Fibroblast of skin of right quadriceps (primary cell): ENCODE measurements at regions not wholly inside any gene's neighbourhood (a gene's known extent, or its start where the extent isn't known, plus 50 kb on each side); places are given as distances from the start of the nearest gene placed in this dataset.

Experiments
- DNase-seq: peaks from one replicate; pipeline ENCODE4 v3.0.0-alpha.2; 2013

DNA sequence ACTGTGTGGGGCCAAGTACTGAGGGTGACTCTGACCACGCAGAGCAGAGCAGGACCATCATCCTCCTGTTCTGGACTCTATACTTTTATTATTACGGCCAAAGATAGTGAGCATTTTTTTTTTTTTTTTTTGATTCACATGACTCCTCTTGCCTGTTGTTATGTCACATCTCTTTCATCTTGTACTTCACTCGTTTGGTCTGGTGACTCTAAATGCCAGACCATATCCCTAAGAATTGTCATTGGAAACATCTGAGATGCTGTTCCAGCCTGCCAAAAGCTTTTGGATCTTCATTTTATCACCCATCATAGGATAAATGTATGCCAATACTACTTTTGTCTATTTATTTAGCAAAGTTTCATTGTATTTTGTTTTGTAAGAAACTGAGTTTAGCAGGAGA lies 168.2 kb upstream of the RAI14 start:
- no peak for DNase-seq

DNA sequence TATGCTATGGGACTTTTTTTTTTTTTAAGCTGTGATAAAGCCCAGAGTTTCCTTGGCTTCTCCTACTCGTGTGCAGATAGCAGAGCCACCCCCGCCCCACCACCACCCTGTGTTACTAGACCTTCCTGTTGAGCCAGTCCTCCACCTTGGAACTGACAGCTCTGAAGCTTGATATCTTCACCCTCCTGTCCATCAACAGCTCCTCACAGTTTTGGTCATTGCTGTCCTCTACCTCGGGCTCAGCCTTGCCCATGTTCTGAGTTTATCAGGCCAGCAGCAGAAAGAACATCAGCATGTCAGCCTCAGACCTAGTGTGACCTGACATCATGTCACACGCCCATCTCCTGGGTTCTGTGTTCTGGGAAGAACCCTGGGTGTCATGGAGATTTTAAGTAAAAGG lies 167.1 kb upstream of the RAI14 start:
- no peak for DNase-seq

DNA sequence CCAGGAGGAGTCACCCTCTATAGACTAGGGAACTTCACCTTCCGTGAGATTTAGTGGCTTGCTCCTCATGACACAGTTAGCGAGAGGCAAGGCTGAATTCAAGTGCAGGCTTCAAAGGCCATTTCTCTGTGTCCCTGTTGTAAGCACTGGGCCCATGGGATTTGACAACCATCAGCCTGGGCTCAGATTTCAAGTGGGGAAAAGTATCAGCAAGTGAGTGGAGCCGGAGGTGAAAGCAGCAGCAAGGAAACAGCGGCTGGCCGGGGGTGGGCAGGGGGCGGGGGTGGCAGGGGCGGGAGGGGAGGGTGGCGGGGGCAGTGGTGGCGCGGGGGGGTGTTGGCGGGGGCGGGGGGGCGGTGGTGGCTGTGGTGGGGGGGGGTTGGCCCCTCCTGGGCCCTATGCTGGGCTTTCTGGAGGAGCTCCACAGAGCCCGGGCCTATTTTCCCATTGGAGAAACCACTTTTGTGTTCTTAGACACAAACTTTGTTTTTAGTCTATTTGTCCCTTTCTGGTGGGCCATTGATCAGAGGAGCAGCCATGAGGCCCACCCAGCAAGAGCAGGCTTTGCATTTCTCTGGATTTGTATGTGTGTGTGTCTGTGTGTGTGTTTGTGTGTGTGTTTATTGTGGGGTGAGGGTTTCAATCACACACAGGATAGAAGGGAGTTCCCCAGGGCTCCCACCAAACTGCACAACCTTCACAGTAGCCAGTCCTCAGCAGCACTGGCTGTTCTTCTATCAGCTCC lies 165.4 kb upstream of the RAI14 start:
- DNase-seq: peak; percentile 46

- peak; percentile 64 for DNase-seq
Observed at GRCh38 chr5:34491251-34491620, 164.9 kb upstream of the RAI14 start.

DNA sequence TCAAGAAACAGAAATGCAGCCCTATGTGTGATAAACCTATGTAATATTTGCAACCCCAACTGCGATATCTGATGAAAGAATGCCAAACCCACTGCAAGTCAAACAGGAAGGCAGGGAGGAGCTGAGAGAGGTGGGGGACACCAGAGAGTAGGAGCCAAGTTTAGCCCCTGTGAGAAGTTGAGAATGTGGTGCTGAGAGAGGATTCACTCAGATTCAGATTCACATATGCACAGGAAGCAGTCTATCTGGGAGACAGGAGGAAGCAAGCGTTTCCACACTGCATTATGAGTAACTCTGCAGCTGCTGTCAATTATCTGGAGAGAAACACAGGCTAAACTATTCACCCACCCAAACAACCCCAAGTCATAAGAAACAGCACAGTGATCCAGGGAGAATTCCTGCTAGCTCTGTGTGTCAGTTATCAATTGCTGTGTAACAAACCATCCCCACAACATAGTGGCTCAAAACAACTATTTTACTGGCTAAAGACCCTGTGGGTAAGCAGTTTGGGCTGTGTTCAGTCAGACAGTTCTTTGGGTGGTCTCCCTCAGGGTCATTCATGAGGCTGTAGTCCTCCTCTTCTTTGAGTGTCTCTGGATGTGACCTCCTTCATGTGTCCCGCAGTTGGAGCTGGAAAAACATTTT lies 161.9 kb upstream of the RAI14 start:
- DNase-seq: peak; percentile 91

GRCh38 chr5:34495178-34495577 lies 160.9 kb upstream of the RAI14 start:
- DNase-seq: no peak

DNA sequence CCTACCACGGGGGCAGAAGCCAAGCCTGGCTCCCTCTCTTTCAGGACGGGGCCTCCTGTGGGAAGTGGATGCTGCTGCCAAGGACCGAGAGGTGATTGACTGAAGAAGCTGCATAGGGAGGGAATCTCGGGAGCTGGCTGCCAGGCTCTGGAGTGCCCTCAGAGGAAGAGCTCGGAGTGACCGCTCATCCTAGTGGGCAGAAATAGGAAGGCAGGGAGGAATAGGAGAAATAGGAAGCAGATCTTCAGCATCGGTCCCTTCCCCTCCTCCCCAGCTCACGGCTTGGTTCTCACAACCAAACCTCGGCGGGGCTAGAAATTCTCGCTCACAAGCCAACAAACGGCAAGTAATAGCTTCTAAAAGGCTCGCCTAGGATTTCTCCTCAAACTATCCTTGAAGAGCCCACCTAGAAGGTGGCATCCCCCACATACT lies 159.9 kb upstream of the RAI14 start:
- DNase-seq: no peak

DNA sequence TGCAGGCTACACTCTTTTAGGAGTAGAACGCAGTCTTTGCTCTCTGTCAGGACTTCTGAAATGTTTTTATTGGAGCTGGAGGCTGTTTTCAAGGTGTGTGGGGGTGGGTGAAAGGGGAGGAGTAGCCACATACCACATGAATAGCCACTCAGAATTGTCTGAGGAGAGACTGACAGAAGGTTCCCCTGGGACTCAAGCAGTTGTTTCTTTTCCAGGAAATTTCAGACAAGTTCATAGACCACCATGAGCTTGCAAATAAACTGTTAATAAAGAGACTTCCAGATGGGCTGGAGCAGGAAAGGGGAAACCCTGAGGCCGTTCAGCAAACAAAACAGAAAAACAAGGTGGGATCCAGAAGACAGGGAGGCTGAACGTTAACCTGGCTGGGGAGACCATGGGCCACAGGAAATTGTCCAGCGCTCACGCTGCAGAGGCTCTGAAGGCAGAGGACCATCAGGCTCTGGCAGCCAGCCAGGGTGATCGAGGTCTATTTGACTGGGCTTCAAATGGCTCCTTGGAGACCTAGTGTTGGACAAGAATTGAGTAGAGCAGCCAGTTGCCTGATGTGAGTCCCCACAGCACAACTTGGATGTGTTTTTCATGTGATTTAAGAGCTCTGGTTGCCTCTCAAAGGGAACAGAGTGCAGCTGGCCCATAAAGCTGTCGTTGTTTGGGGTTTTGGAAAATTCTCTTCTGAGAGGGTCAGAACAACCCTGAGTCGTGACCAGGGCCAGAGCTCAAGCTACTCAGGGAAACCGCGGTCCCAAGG lies 159.2 kb upstream of the RAI14 start:
- DNase-seq: peak; percentile 54

DNA sequence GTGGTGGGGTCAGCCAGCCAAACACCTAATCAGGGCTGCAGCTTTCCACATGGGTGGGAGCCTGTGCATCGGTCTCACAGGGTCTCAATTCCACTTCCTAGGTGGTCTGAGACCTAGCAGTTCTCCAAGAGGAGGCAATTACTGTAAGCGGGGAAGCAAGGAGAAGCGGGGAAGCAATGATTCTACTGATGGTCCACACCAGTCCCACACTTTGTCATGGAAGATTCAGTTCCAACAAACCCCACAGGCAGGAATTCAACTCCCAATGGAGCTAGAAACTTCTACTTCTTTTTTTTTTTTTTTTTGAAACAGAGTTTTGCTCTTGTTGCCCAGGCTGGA lies 158.7 kb upstream of the RAI14 start:
- DNase-seq: no peak

DNA sequence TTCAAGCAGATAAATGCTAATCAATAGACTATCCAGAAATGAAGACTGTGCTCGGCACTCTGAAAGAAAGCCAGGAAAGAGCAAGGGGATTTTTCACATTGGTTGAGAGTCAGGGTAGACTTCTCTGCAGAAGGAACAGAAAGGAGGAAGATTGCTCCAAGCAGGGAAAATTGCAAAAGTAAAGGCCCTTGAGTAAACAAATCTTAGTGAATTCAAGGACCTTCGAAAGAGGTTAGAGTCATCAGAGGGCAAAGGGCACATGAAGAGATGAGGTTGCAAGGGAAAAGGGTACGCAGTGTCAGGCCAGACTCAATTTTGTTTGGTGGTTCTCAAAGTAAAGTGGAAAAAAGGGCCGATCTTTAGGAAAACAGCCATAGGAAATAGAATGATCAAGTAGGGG lies 157.6 kb upstream of the RAI14 start:
- no peak for DNase-seq

DNA sequence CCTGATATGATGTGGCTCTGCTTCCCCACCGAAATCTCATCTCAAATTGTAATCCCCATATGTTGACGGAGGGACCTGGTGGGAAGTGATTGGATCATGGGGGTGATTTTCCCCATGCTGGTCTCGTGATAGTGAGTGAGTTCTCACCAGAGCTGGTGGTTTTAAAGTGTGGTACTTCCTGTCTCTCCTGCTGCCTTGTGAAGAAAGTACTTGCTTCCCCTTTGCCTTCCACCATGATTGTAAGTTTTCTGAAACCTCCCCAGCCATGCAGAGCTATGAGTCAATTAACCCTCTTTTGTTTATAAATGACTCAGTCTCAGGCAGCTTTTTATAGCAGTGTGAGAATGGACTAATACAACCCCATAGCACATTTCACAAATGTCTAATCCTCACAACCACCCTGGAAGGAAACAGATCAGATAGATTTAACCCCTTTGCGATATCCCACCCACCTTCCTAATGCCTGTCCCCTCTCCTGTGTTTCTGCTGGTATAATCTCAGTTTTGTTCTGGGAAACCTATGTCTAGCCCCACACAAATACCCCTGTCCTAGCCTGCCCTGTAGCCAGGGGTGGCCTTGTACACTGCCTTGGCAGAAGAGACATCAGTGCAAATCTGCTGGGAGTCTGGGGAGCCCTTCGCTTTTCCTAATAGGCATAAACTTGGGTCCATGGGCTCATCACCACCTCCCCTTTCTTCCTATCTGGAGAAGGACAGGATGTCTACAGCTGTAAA lies 157.0 kb upstream of the RAI14 start:
- DNase-seq: peak; percentile 89

GRCh38 chr5:34500236-34500847 lies 155.8 kb upstream of the RAI14 start:
- DNase-seq: no peak

- no peak for DNase-seq
Observed at GRCh38 chr5:34501016-34501415, 155.1 kb upstream of the RAI14 start.

DNA sequence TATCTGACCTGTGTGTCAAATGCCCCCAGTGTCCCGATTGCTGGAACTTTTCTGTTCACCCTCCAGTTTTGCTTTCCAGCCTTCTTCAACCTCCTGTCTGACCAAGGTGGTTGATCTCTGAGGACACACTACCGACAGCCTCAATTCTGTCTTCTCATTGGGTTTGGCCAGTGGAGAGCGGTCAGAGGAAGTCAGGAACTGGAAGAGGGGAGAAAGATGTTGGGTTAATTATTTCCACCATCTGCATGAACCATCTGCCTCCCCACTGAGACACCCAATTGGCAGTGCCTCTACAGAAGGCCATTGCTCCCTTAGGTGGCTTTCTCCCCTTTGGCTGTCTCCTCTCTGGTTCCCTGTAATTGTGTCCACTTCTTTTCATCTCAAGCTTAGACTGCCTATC lies 154.3 kb upstream of the RAI14 start:
- DNase-seq: no peak

GRCh38 chr5:34502581-34502980 lies 153.5 kb upstream of the RAI14 start:
- no peak for DNase-seq

DNA sequence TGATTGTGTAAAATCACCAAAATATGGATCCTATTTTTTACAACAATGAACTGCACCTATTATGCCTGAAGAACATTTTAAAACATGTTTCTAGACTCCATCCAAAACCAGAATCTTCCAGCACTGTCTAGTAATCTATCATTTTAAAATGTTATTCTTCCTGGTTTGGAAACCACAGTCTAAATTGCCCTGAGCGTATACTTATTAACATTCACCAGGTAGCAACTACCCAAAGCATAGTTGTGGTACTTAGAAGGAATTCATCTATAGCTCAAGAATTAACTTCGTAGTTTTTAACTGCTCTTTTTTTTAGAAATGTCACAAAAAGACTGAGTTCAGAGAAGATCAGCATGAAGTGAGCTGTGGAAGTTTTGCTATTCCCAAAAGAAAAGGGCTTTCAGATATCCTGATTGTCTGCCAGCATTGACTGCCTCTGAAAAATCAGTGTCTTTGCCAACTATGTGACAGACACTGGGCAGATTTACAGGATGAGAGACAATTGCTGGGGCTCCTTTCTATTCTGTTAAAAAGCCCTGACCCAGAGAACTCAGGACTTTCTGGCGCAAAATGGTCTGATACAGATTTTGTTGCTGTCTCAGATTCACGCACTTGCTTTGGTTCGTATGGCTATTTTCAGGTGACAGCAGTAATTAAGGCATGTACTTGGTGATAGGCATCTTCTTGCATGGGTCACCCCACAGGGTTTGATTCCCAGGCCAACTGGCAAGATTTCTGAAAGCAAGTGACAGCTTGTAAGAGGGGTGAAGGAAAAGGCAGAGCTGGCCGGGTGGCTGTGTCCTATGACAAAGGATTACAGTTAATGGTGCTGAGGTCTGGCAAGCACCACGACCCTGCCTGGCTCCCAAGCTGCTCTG lies 152.5 kb upstream of the RAI14 start:
- peak; percentile 31 for DNase-seq

GRCh38 chr5:34504967-34505366 lies 151.2 kb upstream of the RAI14 start:
- DNase-seq: no peak

DNA sequence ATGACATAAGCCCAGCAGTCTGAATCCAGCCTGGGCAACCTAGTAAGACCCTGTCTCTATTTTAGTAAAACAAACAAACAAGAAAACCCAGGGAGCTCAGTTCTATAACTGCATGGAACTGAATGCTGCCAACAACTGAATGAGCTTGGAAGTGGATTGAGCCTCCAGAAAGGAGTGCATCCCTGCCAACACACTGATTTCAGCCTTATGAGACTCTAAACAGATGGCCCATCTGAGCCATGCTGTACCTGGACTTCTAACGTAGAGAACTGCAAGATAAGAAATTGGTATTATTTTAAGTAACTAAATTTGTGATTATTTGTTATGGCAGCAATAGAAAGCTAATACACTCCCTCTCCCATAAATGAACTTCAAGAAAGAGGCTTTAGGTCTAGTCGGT lies 150.4 kb upstream of the RAI14 start:
- DNase-seq: no peak

- no peak for DNase-seq
Observed at GRCh38 chr5:34507933-34508332, 148.2 kb upstream of the RAI14 start.

GRCh38 chr5:34509392-34509791 lies 146.7 kb upstream of the RAI14 start:
- DNase-seq: no peak

DNA sequence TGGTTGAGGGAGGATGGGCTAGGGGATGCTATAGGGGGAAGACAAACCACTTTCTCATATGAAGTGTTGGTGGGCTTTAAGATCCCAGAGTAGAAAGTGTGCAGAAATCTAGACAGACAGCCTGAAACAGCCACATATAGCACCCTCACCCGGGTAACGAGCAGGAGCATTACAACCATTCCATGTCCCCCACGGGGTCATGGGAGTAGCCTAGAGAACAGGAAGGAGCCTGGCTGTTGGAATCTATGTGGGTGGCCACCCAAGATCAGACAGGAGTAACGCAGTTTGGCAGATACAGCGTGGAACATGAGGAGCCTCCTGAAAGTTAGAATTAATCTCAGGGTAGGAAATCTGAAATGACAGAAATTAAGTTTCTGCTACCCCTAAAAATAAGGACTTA lies 146.1 kb upstream of the RAI14 start:
- DNase-seq: no peak

- no peak for DNase-seq
Observed at GRCh38 chr5:34511063-34511462, 145.1 kb upstream of the RAI14 start.
